GM23248 (cell line): ENCODE measurements at regions not wholly inside any gene's neighbourhood (a gene's known extent, or its start where the extent isn't known, plus 50 kb on each side); places are given as distances from the start of the nearest gene placed in this dataset.

ENCODE experiments used
- DNase-seq: peaks from one replicate; pipeline ENCODE4 v3.0.0-alpha.2; 2015
- H2AFZ ChIP-seq: fragments of 200-600 bp; sonication (generic); 2 replicates; pipeline ENCODE4 v1.6.1; 2016; ENCODE audit warnings: antibody characterized with exemption
- H3F3A ChIP-seq: fragments of 200-600 bp; sonication (generic); 2 replicates; pipeline ENCODE4 v1.6.1; 2016; ENCODE audit warnings: mild to moderate bottlenecking, antibody characterized with exemption, mixed run types; ENCODE audit not compliant: insufficient read depth
- H3K27ac ChIP-seq: fragments of 200-600 bp; sonication (generic); 2 replicates; pipeline ENCODE4 v1.5.1; 2016; ENCODE audit warnings: mild to moderate bottlenecking
- H3K27me3 ChIP-seq: fragments of 200-600 bp; sonication (generic); replicated peaks from 2 replicates; pipeline ENCODE4 v1.6.1; 2016; ENCODE audit warnings: mild to moderate bottlenecking; ENCODE audit not compliant: insufficient read depth
- H3K36me3 ChIP-seq: fragments of 200-600 bp; sonication (generic); 2 replicates; pipeline ENCODE4 v1.6.1; 2016; ENCODE audit warnings: low read depth, mild to moderate bottlenecking
- H3K4me1 ChIP-seq: fragments of 200-600 bp; sonication (generic); 2 replicates; pipeline ENCODE4 v1.6.1; 2016; ENCODE audit warnings: mild to moderate bottlenecking; ENCODE audit not compliant: insufficient read depth
- H3K4me2 ChIP-seq: fragments of 200-600 bp; sonication (generic); one replicate; pipeline ENCODE4 v1.6.1; 2016; ENCODE audit warnings: mild to moderate bottlenecking; ENCODE audit not compliant: unreplicated experiment
- H3K4me3 ChIP-seq: fragments of 200-600 bp; sonication (generic); 2 replicates; pipeline ENCODE4 v1.5.1; 2016; ENCODE audit warnings: mild to moderate bottlenecking
- H3K79me2 ChIP-seq: fragments of 200-600 bp; sonication (generic); 2 replicates; pipeline ENCODE4 v1.6.1; 2016; ENCODE audit warnings: mild to moderate bottlenecking; ENCODE audit not compliant: insufficient read depth
- H3K9ac ChIP-seq: fragments of 200-600 bp; sonication (generic); 2 replicates; pipeline ENCODE4 v1.6.1; 2016; ENCODE audit warnings: mild to moderate bottlenecking
- H3K9me2 ChIP-seq: fragments of 200-600 bp; sonication (generic); 2 replicates; pipeline ENCODE4 v1.6.1; 2016; ENCODE audit warnings: mixed run types, mild to moderate bottlenecking, moderate library complexity; ENCODE audit not compliant: insufficient read depth
- H3K9me3 ChIP-seq: fragments of 200-600 bp; sonication (generic); one replicate; pipeline ENCODE4 v1.6.1; 2017; ENCODE audit warnings: low read depth
- H4K20me1 ChIP-seq: fragments of 200-600 bp; sonication (generic); 2 replicates; pipeline ENCODE4 v1.6.0; 2016; ENCODE audit not compliant: insufficient read depth
- EZH2 ChIP-seq: fragments of 200-600 bp; sonication (generic); IDR thresholded peaks from 2 replicates; pipeline ENCODE4 v1.6.1; 2018; ENCODE audit warnings: antibody characterized with exemption, mild to moderate bottlenecking; ENCODE audit not compliant: insufficient read depth, poor library complexity, severe bottlenecking
- EZH2phosphoT487 ChIP-seq: fragments of 200-600 bp; sonication (generic); IDR thresholded peaks from 2 replicates; pipeline ENCODE4 v1.6.1; 2018; ENCODE audit warnings: antibody characterized with exemption, moderate library complexity, mild to moderate bottlenecking, low read depth; ENCODE audit not compliant: insufficient read depth
- WGBS, 2 experiments: methylation state at CpG; one replicate each; pipeline ENCODE4 v1.1.6; 2015 to 2017; ENCODE audit warnings: low lambda C conversion rate in 2 of 2, low coverage in 1 of 2; ENCODE audit errors: missing lambda C conversion rate in 2 of 2; 5-methylcytosine and 5-hydroxymethylcytosine counted together
- in situ Hi-C: fragments of 300-500 bp; cut with MboI; formaldehyde crosslinking; loops from 2 replicates; pipeline ENCODE4 v1.15.0; 2020

- in situ Hi-C loops, result no loop called here
- Histone ChIP-seq H3K27me3 (no peaks in the 10 kb centered on the region), H3K27ac (no peak overlapping the region), H3K4me3 (no peak overlapping the region), H3F3A (no peaks in the 10 kb centered on the region), H4K20me1 (no peaks in the 10 kb centered on the region), H2AFZ (no peak overlapping the region), H3K9me3 (no peaks in the 10 kb centered on the region), H3K4me2 (no peak overlapping the region), H3K9me2 (no peaks in the 10 kb centered on the region), H3K4me1 (no peaks in the 10 kb centered on the region), H3K9ac (no peak overlapping the region), H3K36me3 (no peaks in the 10 kb centered on the region), H3K79me2 (no peaks in the 10 kb centered on the region)
- WGBS, 2 experiments, result 1 to 2% methylated on average over 4 of the region's 4 CpGs
- no peak for TF ChIP-seq EZH2
- TF ChIP-seq EZH2phosphoT487, result no peak
- no peak for DNase-seq
Measured at GRCh38 chr5:29780401-29780800, 1413.1 kb upstream of the CDH6 start.

DNA sequence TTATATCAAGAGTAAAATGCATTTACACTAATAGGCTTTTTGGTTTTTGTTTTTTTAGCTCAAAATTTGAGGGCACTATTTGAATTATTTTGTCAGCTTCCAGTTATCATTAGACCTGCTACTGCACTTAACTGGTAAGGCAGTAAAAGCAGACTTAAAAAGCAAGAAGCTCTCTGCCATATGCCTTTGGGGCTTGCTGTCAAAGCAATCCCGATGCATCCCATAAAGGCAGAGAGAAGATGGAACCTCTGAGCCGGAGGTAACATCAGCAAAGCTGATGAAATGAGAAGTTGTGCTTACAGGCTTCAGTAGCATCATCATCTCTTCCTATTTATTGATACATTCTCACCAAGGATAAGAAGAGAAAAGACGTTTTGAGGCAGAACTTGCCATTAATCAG is 1414.3 kb upstream of the CDH6 start:
- Histone ChIP-seq H3K4me1 (no peaks in the 10 kb centered on the region), H3K36me3 (no peaks in the 10 kb centered on the region), H3K27ac (no peak overlapping the region), H3K4me2 (no peak overlapping the region), H3F3A (no peaks in the 10 kb centered on the region), H3K79me2 (no peaks in the 10 kb centered on the region), H3K4me3 (no peak overlapping the region), H3K9me2 (no peaks in the 10 kb centered on the region), H3K27me3 (no peaks in the 10 kb centered on the region), H4K20me1 (no peaks in the 10 kb centered on the region), H3K9me3 (no peaks in the 10 kb centered on the region), H3K9ac (no peak overlapping the region), H2AFZ (no peak overlapping the region)
- DNase-seq, result no peak
- in situ Hi-C loops, result no loop called here
- TF ChIP-seq EZH2phosphoT487 (no peak), EZH2 (no peak)
- WGBS, 2 experiments, result 5 to 9% methylated on average over 3 of the region's 3 CpGs

DNA sequence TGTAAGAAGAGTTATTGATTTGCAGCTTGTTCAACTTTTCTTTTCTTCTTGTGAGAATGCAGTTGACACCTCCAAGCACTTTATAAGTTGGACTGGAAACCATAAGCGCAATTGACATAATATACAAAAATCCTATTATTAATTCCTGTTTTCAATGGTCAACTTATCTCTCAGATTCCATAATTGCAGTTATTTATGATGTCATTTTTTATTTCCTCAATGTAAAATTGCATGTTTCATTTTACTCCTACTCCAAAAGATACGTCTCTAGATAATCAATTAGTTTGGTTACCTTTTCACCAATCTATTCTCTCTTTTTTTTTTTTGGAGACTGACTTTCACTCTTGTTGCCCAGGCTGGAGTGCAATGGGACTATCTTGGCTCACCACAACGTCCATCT is 1416.1 kb upstream of the CDH6 start:
- no peaks in the 10 kb centered on the region for H3F3A ChIP-seq
- H3K9me3 ChIP-seq, result no peaks in the 10 kb centered on the region
- H3K36me3 ChIP-seq, result no peaks in the 10 kb centered on the region
- H3K4me1 ChIP-seq, result no peaks in the 10 kb centered on the region
- no peak overlapping the region for H3K9ac ChIP-seq
- no peak for DNase-seq
- in situ Hi-C loops, result no loop called here
- no peaks in the 10 kb centered on the region for H3K79me2 ChIP-seq
- WGBS, 2 experiments, result 16 to 25% methylated on average over 3 of the region's 3 CpGs
- no peak overlapping the region for H3K4me2 ChIP-seq
- H3K27me3 ChIP-seq, result no peaks in the 10 kb centered on the region
- no peak overlapping the region for H2AFZ ChIP-seq
- TF ChIP-seq EZH2phosphoT487, result no peak
- TF ChIP-seq EZH2, result no peak
- no peaks in the 10 kb centered on the region for H4K20me1 ChIP-seq
- no peaks in the 10 kb centered on the region for H3K9me2 ChIP-seq
- no peak overlapping the region for H3K27ac ChIP-seq
- H3K4me3 ChIP-seq, result no peak overlapping the region

- Histone ChIP-seq H3K4me3 (no peak overlapping the region), H3K27me3 (no peaks in the 10 kb centered on the region), H3F3A (no peaks in the 10 kb centered on the region), H3K36me3 (no peaks in the 10 kb centered on the region), H4K20me1 (no peaks in the 10 kb centered on the region), H3K9me3 (no peaks in the 10 kb centered on the region), H3K27ac (no peak overlapping the region), H3K9ac (no peak overlapping the region), H3K79me2 (no peaks in the 10 kb centered on the region), H3K4me1 (no peaks in the 10 kb centered on the region), H3K9me2 (no peaks in the 10 kb centered on the region), H2AFZ (no peak overlapping the region), H3K4me2 (no peak overlapping the region)
- TF ChIP-seq EZH2, result no peak
- no peak for TF ChIP-seq EZH2phosphoT487
- DNase-seq, result no peak
- in situ Hi-C loops, result no loop called here
- 9 to 20% methylated on average over 2 of the region's 2 CpGs for WGBS, 2 experiments
Measured at GRCh38 chr5:29770936-29771335, 1422.5 kb upstream of the CDH6 start.

GRCh38 chr5:29769474-29769873 is 1424.0 kb upstream of the CDH6 start:
- no peak for TF ChIP-seq EZH2phosphoT487
- no peak for TF ChIP-seq EZH2
- Histone ChIP-seq H3K4me3 (no peak overlapping the region), H3K9me2 (no peaks in the 10 kb centered on the region), H4K20me1 (no peaks in the 10 kb centered on the region), H3K27ac (no peak overlapping the region), H3F3A (no peaks in the 10 kb centered on the region), H3K4me2 (no peak overlapping the region), H3K79me2 (no peaks in the 10 kb centered on the region), H3K27me3 (no peaks in the 10 kb centered on the region), H2AFZ (no peak overlapping the region), H3K9ac (no peak overlapping the region), H3K9me3 (no peaks in the 10 kb centered on the region), H3K4me1 (no peaks in the 10 kb centered on the region), H3K36me3 (no peaks in the 10 kb centered on the region)
- no peak for DNase-seq
- in situ Hi-C loops, result no loop called here
- WGBS, 2 experiments, result 51 to 55% methylated on average over 5 of the region's 5 CpGs
